Tibial nerve (tissue), 4 donors: ENCODE measurements at regions not wholly inside any gene's neighbourhood (a gene's known extent, or its start where the extent isn't known, plus 50 kb on each side); places are given as distances from the start of the nearest gene placed in this dataset.

ENCODE experiments used
- DNase-seq, 2 donors: peaks; one replicate each; pipeline ENCODE4 v3.0.0-alpha.2; 2019; ENCODE audit warnings: low spot score in 2 of 2
- H3K27ac ChIP-seq, 4 donors: fragments of 200-600 bp; sonication (generic) in 3 of 4; one replicate each; pipeline ENCODE4 v1.5.1; 2017 to 2019; ENCODE audit warnings: mild to moderate bottlenecking in 1 of 4
- H3K27me3 ChIP-seq, 2 donors: fragments of 200-600 bp; sonication (generic) in 1 of 2; one replicate each; pipeline versions ENCODE4 v1.5.1 to v1.6.0; 2017 to 2019
- H3K36me3 ChIP-seq, 3 donors: fragments of 200-600 bp; sonication (generic); one replicate each; pipeline ENCODE4 v1.5.1; 2018 to 2019
- H3K4me1 ChIP-seq, 4 donors: fragments of 200-600 bp; sonication (generic) in 3 of 4; one replicate each; pipeline ENCODE4 v1.5.1; 2017 to 2019
- H3K4me3 ChIP-seq, 4 donors: fragments of 200-600 bp; sonication (generic) in 3 of 4; one replicate each; pipeline ENCODE4 v1.5.1; 2017 to 2019; ENCODE audit warnings: mild to moderate bottlenecking in 1 of 4, moderate library complexity in 1 of 4
- H3K9me3 ChIP-seq, 4 donors: fragments of 200-600 bp; sonication (generic) in 3 of 4; one replicate each; pipeline ENCODE4 v1.5.1; 2017 to 2019
- EP300 ChIP-seq, 2 donors: sonication (generic); formaldehyde crosslinking; IDR thresholded peaks; one replicate each; pipeline ENCODE4 v1.6.1; 2017; ENCODE audit warnings: antibody characterized with exemption in 2 of 2, mild to moderate bottlenecking in 1 of 2
- POLR2A ChIP-seq, 2 donors: fragments of 450-650 bp; IDR thresholded peaks; one replicate each; pipeline ENCODE4 v1.6.1; 2017; ENCODE audit warnings: antibody characterized with exemption in 2 of 2, mild to moderate bottlenecking in 2 of 2, moderate library complexity in 2 of 2
- WGBS, 2 donors: methylation state at CpG; one replicate each; pipeline ENCODE4 v1.1.5; 2018; 5-methylcytosine and 5-hydroxymethylcytosine counted together
- TF ChIP-seq, protein P1 (sequence below), 5 experiments: fragments of 200-600 bp in 3 of 5; fragments of 450-650 bp in 2 of 5; sonication (generic) in 3 of 5; IDR thresholded peaks; one replicate each; pipeline ENCODE4 v1.5.1; 2016 to 2019; ENCODE audit warnings: antibody characterized with exemption in 5 of 5, mild to moderate bottlenecking in 3 of 5, moderate library complexity in 2 of 5

GRCh38 chr18:25853691-25854433, 236.6 kb downstream of the SS18 start:
- no peak overlapping the region for H3K27ac ChIP-seq
- no peak for DNase-seq
- no peaks in the 10 kb centered on the region for H3K36me3 ChIP-seq
- no peaks in the 10 kb centered on the region for H3K4me1 ChIP-seq
- no peak overlapping the region for H3K4me3 ChIP-seq
- WGBS, 2 donors, result 70 to 77% methylated on average over 7 of the region's 7 CpGs
- no peaks in the 10 kb centered on the region for H3K9me3 ChIP-seq
- no peaks in the 10 kb centered on the region for H3K27me3 ChIP-seq
- TF ChIP-seq, protein P1, sequence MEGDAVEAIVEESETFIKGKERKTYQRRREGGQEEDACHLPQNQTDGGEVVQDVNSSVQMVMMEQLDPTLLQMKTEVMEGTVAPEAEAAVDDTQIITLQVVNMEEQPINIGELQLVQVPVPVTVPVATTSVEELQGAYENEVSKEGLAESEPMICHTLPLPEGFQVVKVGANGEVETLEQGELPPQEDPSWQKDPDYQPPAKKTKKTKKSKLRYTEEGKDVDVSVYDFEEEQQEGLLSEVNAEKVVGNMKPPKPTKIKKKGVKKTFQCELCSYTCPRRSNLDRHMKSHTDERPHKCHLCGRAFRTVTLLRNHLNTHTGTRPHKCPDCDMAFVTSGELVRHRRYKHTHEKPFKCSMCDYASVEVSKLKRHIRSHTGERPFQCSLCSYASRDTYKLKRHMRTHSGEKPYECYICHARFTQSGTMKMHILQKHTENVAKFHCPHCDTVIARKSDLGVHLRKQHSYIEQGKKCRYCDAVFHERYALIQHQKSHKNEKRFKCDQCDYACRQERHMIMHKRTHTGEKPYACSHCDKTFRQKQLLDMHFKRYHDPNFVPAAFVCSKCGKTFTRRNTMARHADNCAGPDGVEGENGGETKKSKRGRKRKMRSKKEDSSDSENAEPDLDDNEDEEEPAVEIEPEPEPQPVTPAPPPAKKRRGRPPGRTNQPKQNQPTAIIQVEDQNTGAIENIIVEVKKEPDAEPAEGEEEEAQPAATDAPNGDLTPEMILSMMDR (IDR thresholded peaks at IDR 0.05), result no peak
- TF ChIP-seq EP300 (IDR thresholded peaks at IDR 0.05), result no peak

DNA sequence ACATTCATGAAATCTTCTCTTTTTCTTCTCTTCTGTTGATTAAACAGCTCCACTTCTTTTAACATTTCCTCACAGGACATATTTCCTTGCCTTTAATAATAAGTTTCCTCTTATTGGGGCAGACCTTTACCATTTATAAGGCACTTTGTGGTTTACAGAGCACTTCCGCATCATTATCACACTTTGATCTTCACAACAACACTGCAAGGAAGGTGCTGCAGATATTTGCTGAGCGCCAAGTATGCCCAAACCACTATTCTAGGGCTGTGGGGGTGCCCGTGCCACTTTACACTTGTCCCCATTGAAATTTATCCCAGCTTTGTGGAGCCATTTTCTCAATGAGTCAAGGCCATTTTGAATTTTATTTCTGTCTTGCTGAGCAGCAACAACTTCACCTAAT, 246.6 kb downstream of the SS18 start:
- H3K4me3 ChIP-seq, result no peak overlapping the region
- WGBS, 2 donors, result 97% methylated on average over 3 of the region's 3 CpGs
- H3K9me3 ChIP-seq, result no peaks in the 10 kb centered on the region
- TF ChIP-seq POLR2A (IDR thresholded peaks at IDR 0.05) (no peak), EP300 (IDR thresholded peaks at IDR 0.05) (no peak)
- H3K27me3 ChIP-seq, result no peaks in the 10 kb centered on the region
- H3K4me1 ChIP-seq, result no peaks in the 10 kb centered on the region
- H3K36me3 ChIP-seq, result no peaks in the 10 kb centered on the region
- DNase-seq, result no peak
- H3K27ac ChIP-seq, result no peak overlapping the region

GRCh38 chr18:25842665-25843064, 247.7 kb downstream of the SS18 start:
- Histone ChIP-seq H3K27me3 (no peaks in the 10 kb centered on the region), H3K9me3 (no peaks in the 10 kb centered on the region), H3K36me3 (no peaks in the 10 kb centered on the region), H3K27ac (no peak overlapping the region), H3K4me1 (no peaks in the 10 kb centered on the region), H3K4me3 (no peak overlapping the region)
- DNase-seq, result no peak
- TF ChIP-seq EP300 (IDR thresholded peaks at IDR 0.05), result no peak
- no peak for TF ChIP-seq POLR2A (IDR thresholded peaks at IDR 0.05)
- TF ChIP-seq, protein P1 (IDR thresholded peaks at IDR 0.05), result no peak
- WGBS, 2 donors, result 35 to 43% methylated on average over 1 of the region's 1 CpG

GRCh38 chr18:25834061-25834460, 256.4 kb downstream of the SS18 start:
- Histone ChIP-seq H3K9me3 (no peaks in the 10 kb centered on the region), H3K4me3 (no peak overlapping the region), H3K4me1 (no peaks in the 10 kb centered on the region), H3K27me3 (no peaks in the 10 kb centered on the region), H3K27ac (no peak overlapping the region), H3K36me3 (no peaks in the 10 kb centered on the region)
- no peak for DNase-seq
- WGBS, 2 donors, result 75 to 79% methylated on average over 8 of the region's 8 CpGs
- TF ChIP-seq, protein P1 (IDR thresholded peaks at IDR 0.05), result no peak
- TF ChIP-seq EP300 (IDR thresholded peaks at IDR 0.05) (no peak), POLR2A (IDR thresholded peaks at IDR 0.05) (no peak)

- H3K27me3 ChIP-seq, result no peaks in the 10 kb centered on the region
- DNase-seq, result peak; percentile 38 to 55
- no peak for TF ChIP-seq POLR2A (IDR thresholded peaks at IDR 0.05)
- TF ChIP-seq, protein P1 (IDR thresholded peaks at IDR 0.05), result peak; percentile 41 to 59 (median 50)
- H3K27ac ChIP-seq, result no peak overlapping the region
- H3K4me1 ChIP-seq, result peaks cover 0 to 9% (median 0%) of the 10 kb centered on the region in 4 donors
- H3K4me3 ChIP-seq, result no peak overlapping the region
- H3K9me3 ChIP-seq, result no peaks in the 10 kb centered on the region
- WGBS, 2 donors, result 14 to 25% methylated on average over 3 of the region's 3 CpGs
- H3K36me3 ChIP-seq, result no peaks in the 10 kb centered on the region
Measured at GRCh38 chr18:25832001-25832604, 258.3 kb downstream of the SS18 start.
